C4-2B (cell line): ENCODE measurements at regions not wholly inside any gene's neighbourhood (a gene's known extent, or its start where the extent isn't known, plus 50 kb on each side); places are given as distances from the start of the nearest gene placed in this dataset.

ENCODE experiments used
- CTCF ChIP-seq: fragments of 450-650 bp; conservative IDR thresholded peaks from 2 replicates; pipeline ENCODE4 v1.5.1; 2017; ENCODE audit warnings: mild to moderate bottlenecking
- ZFX ChIP-seq: fragments of 450-650 bp; IDR thresholded peaks from 2 replicates; pipeline ENCODE4 v1.6.1; 2017

- TF ChIP-seq CTCF (no peak), ZFX (no peak)
Measured at GRCh38 chrX:39310891-39311290, 509.6 kb downstream of the MID1IP1 start.
